GM11168 (cell line): ENCODE measurements at regions not wholly inside any gene's neighbourhood (a gene's known extent, or its start where the extent isn't known, plus 50 kb on each side); places are given as distances from the start of the nearest gene placed in this dataset.

Experiments used
- in situ Hi-C: fragments of 300-500 bp; cut with MboI; formaldehyde crosslinking; loops from one replicate; pipeline ENCODE4 v1.12.0; 2022; ENCODE audit warnings: low sequenced_read_pairs; ENCODE audit not compliant: unreplicated experiment

GRCh38 chr3:72340476-72341379 is 507.5 kb downstream of the SHQ1 start:
- in situ Hi-C loops, result no loop called here

- in situ Hi-C loops, result no loop called here
These were observed 508.2 kb downstream of the SHQ1 start for GRCh38 chr3:72340056-72340455.

- in situ Hi-C loops, result no loop called here
These were observed 508.6 kb downstream of the SHQ1 start for GRCh38 chr3:72339670-72340030.

GRCh38 chr3:72338942-72339669 is 509.1 kb downstream of the SHQ1 start:
- in situ Hi-C loops, result no loop called here

GRCh38 chr3:72338082-72338941 is 509.9 kb downstream of the SHQ1 start:
- in situ Hi-C loops, result no loop called here

- in situ Hi-C loops, result no loop called here
These were observed 510.8 kb downstream of the SHQ1 start for GRCh38 chr3:72337480-72337855.

GRCh38 chr3:72336821-72337479 is 511.3 kb downstream of the SHQ1 start:
- in situ Hi-C loops, result no loop called here

GRCh38 chr3:72336114-72336651 is 512.1 kb downstream of the SHQ1 start:
- in situ Hi-C loops, result no loop called here

GRCh38 chr3:72335458-72336095 is 512.7 kb downstream of the SHQ1 start:
- in situ Hi-C loops, result no loop called here

- in situ Hi-C loops, result no loop called here
These were observed 513.4 kb downstream of the SHQ1 start for GRCh38 chr3:72334681-72335457.

- in situ Hi-C loops, result no loop called here
These were observed 515.6 kb downstream of the SHQ1 start for GRCh38 chr3:72332689-72333088.

- in situ Hi-C loops, result no loop called here
These were observed 516.2 kb downstream of the SHQ1 start for GRCh38 chr3:72332036-72332435.

GRCh38 chr3:72331076-72331475 is 517.2 kb downstream of the SHQ1 start:
- in situ Hi-C loops, result no loop called here

GRCh38 chr3:72329354-72329753 is 518.9 kb downstream of the SHQ1 start:
- in situ Hi-C loops, result no loop called here

GRCh38 chr3:72328755-72329277 is 519.4 kb downstream of the SHQ1 start:
- in situ Hi-C loops, result no loop called here

- in situ Hi-C loops, result no loop called here
These were observed 521.2 kb downstream of the SHQ1 start for GRCh38 chr3:72327008-72327407.

- in situ Hi-C loops, result no loop called here
These were observed 523.9 kb downstream of the SHQ1 start for GRCh38 chr3:72324253-72324811.

- in situ Hi-C loops, result no loop called here
These were observed 524.5 kb downstream of the SHQ1 start for GRCh38 chr3:72323773-72324172.
